NT2/D1 (cell line): ENCODE measurements at regions not wholly inside any gene's neighbourhood (a gene's known extent, or its start where the extent isn't known, plus 50 kb on each side); places are given as distances from the start of the nearest gene placed in this dataset.

ENCODE experiments used
- YY1 ChIP-seq: IDR thresholded peaks from 2 replicates; pipeline ENCODE4 v1.6.1; 2011; ENCODE audit not compliant: insufficient read length, insufficient read depth
- ZNF274 ChIP-seq: IDR thresholded peaks from 2 replicates; pipeline ENCODE4 v1.6.1; 2011; ENCODE audit warnings: mild to moderate bottlenecking, low read depth, low read length

DNA sequence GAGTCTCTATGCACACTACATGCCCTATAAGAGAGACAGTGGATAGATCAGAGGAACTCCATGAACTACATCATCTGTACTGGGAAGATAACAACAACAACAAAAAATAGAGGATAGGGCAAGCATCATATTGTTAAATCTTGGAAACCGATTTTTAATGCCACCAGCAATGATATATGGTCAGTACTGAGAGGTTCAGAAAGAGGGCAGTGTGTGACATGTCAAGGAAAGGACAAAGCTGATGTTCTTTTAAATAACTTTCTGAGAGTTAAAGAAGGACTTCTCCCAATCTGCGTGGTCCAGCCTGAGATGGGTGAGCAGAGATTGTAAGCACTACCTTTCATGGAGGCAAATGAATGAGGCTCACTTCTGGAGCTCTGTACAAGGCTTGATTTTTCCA, 62.0 kb upstream of the PHF24 start:
- TF ChIP-seq ZNF274 = no peak
- TF ChIP-seq YY1 = no peak
